ENCODE measurements at regions not wholly inside any gene's neighbourhood (a gene's known extent, or its start where the extent isn't known, plus 50 kb on each side); places are given as distances from the start of the nearest gene placed in this dataset.

- no peak for DNase-seq (ENCODE audit: low read depth in 2 of 2)
Observed at GRCh38 chr21:26739189-26739588, 106.0 kb downstream of the ADAMTS1 start.

DNA sequence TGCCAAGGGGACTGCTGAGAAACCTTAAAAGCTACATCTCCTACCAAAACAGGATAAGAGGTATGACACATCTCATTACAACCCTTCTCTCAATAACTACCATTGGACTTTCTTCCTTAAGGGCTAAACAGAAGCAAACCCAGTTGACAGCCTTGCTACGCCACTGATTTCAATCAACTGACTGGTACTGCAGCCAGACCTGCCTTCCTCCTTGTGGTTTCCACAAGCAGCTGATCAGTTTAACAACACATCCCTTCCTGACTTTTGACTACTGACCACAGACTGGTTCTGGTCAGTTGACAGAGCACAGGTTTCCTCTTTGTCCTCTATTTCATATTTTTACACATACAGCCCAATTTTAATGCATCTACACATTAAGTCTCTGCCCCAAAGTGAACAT lies 108.8 kb downstream of the ADAMTS1 start:
- no peak for DNase-seq (ENCODE audit: low read depth in 2 of 2)

DNA sequence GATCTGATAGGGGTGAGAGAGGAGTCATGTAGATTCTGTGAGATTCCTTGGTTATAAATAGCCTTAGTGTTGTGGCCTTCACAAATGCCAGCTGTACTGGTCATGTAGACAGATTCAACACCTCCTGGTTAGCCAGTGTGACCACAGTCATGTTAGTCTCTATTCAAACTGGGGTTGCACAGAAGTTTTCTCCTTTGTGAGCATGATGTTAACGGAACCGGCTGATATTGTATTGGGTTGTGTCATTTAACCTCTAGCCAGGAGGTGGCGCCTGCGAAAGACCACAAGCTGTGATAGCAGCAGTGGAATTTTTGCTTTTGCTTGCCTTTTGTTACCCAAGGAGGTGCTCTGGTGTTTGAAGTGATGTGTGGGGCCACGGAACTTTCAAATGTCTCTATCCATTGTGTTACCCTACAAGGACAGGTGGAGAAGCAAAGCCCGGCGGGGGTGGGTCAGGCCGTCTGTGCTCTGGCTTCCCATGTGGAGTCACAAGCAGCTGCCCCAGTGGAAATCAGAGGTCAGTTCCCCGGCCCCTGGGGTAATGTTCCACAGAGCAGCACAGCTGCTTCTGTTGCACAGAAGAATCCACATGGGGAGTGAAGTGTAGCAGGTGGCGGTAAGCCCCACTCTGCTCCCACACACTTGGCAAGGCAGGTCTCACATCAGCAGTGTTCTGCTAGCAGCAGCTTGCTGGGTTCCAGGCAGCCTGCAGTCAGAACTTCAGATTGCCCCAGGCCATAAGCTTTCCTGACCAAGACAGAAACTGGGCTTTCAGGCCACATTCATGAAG lies 112.6 kb downstream of the ADAMTS1 start:
- peak in 1 of 2 donors; percentile 4 for DNase-seq (ENCODE audit: low read depth in 2 of 2)

- DNase-seq (ENCODE audit: low read depth in 2 of 2) = no peak
Observed at GRCh38 chr21:26719750-26720149, 125.5 kb downstream of the ADAMTS1 start.

- no peak for DNase-seq (ENCODE audit: low read depth in 2 of 2)
Observed at GRCh38 chr21:26717146-26717739, 128.0 kb downstream of the ADAMTS1 start.

DNA sequence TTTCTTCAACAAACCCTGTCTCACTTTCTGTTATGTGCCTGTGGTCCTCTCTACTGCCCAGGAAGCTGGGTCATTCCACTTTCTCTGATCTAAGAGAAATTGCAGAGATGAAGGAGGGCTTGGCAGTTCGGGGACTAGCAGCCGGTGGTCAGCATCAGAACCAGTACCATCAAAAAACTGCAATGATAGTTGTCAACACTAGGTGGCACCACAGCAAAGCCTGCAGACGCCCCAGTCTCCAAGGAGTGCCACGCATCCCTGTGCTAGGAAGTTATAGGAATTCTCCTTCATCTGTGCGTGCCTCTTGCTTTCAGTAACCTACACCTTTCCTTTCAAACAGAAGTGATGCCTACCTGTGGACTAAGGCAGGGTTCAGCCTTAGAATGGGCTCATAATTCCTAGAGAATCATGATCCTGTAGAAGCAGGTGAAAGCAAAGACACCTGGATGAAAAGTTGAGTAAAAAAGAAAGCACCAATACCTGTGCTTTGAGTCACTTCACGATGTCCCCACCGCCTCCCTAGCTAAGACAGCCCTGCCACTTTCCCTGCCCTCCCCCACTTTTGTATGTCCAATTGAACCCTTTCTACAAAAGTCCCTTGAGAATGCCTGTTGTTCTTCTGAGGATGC lies 129.2 kb downstream of the ADAMTS1 start:
- DNase-seq (ENCODE audit: low read depth in 2 of 2) = peak in 1 of 2 donors; percentile 2

- no peak for DNase-seq (ENCODE audit: low read depth in 2 of 2)
Observed at GRCh38 chr21:26715116-26715515, 130.1 kb downstream of the ADAMTS1 start.

DNA sequence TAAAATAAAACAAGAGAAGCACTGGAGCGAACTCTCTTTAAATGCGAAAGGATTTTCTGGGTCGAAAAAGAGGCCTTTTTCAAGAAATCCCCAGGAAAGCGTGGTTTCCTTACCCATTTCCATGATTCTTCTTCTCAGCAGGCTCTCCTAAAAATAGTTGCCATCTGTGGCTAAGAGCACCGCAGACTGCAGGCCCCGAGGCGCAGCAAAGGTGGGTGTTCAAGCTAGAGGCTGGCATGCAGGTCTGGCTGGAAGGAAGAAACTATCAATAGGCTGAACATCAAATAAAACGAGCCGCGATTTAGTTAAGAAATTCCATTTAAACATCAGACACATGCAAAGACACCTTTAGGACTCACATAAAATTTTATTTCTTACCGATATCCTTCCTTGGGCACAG lies 135.1 kb downstream of the ADAMTS1 start:
- no peak for DNase-seq (ENCODE audit: low read depth in 2 of 2)

GRCh38 chr21:26709090-26709489 lies 136.0 kb upstream of the CYYR1 start:
- DNase-seq (ENCODE audit: low read depth in 2 of 2) = no peak

DNA sequence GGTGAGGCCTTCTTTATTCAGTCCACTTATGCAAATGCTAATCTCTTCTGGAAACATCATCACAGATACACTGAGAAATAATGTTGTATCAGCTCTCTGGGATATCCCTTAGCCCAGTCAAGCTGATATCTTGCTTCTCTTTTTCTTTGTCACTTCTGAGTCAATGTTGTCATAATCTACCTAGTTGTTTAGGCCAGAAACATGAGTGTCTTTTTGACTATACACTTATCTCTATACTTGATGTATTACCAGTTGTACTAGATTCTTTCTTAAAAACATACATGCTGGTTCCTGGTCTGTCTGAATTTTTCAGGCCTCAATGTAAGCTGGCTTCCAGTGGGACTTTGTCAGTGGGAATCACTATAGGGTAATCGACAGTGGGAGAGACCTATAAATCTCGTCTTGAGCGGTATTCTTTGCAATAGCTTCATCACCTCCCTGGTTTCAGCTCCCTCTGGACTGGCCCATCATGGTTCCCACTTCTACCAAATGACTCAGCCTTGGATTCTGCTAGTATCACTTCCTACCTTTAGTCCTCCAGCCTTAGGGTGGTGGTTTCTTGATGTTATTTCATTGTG lies 135.2 kb upstream of the CYYR1 start:
- DNase-seq (ENCODE audit: low read depth in 2 of 2) = no peak

GRCh38 chr21:26707246-26707645 lies 134.2 kb upstream of the CYYR1 start:
- no peak for DNase-seq (ENCODE audit: low read depth in 2 of 2)

DNA sequence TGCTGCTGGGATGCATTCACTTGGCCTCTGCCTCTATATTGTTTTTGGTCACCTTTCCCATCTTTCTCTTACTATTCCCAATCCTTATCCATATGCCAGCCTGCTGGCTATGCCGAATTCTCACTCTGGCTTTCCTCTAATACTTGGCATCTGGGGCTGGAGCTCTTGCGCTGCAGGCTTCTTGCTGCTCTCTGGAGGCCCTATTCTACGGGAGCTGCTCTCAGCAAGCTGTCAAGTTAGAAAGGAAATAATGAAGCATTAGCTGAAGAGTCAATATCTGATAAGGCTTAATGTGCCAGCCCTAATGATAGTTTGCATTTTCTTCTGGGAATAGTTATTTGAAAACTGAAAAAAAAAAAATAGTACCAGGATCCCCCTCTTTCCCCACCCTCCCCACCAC lies 125.3 kb upstream of the CYYR1 start:
- DNase-seq (ENCODE audit: low read depth in 2 of 2) = no peak

- DNase-seq (ENCODE audit: low read depth in 2 of 2) = no peak
Observed at GRCh38 chr21:26691416-26691815, 118.3 kb upstream of the CYYR1 start.

DNA sequence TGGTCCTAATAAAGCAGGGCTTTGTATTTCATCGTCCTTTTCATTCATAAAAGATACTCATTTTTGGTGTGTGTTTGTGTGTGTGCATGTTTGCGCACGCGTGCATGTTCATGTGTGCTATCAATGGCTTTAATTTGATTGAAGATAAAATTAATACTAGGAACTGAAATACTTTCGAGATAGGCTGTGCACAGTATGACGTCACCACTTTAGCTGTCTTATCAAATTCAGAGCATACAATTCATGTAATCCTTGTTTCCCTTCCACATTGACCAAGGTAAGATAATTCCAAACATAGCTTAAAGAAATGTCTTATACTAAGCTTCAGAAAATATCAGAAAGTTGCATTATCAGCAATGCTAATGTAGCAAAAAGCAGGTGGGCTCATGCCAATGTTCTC lies 113.6 kb upstream of the CYYR1 start:
- no peak for DNase-seq (ENCODE audit: low read depth in 2 of 2)

DNA sequence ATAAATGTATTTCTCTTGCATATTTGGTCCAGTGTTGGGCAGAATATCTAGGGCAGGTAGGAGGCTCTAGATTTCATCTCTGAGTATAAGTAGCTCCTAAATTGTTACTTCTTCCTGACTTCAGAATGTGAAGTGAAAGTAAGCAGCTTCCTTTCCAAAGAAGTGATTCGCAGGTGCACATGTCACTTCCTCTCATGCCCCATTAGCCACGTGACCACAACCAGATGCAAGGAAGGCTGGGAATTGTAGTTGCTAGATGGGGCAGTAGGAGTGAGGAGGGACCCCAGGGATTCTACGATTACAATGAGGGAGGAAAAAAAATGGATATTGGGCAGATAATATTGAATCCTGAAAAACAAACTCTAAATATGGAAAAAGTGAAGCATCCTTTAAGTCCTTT lies 113.2 kb upstream of the CYYR1 start:
- peak in 1 of 2 donors; percentile 0 for DNase-seq (ENCODE audit: low read depth in 2 of 2)

DNA sequence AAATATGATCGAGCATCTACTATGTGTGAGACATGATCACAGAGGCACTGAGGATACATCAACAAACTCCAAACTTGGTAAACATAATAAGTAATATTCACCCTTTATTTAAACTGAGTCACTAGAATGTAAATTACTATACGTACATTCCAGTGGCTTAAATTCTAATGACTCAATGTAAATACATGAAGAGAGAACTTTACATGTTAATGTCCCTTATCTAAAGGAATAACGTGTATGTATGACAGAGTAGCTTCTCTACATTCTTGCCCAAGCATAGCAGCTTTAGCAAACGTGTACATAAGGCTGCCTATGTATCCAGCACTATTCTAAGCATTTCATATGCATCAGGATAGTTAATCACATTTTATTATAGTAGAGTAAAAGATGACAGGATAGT lies 111.8 kb upstream of the CYYR1 start:
- no peak for DNase-seq (ENCODE audit: low read depth in 2 of 2)

DNA sequence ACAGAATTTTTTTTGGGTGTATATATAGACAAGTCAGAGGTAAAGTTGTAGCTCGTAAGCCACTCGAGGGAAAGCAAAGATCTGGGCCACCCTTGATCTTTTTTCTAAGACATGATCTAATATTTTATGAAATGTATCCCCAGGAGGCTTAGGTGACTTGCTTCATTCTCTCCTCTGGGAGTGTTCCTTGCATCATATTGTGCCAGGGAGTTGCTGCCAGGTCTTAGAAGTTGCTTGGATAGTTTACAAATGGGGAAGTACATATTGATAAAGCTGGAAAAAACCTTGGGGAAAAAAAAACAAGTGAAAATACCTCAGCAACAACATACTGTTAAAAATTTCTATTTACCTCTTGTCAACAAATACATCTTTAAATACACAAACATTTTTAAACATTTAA lies 110.9 kb upstream of the CYYR1 start:
- DNase-seq (ENCODE audit: low read depth in 2 of 2) = no peak

DNA sequence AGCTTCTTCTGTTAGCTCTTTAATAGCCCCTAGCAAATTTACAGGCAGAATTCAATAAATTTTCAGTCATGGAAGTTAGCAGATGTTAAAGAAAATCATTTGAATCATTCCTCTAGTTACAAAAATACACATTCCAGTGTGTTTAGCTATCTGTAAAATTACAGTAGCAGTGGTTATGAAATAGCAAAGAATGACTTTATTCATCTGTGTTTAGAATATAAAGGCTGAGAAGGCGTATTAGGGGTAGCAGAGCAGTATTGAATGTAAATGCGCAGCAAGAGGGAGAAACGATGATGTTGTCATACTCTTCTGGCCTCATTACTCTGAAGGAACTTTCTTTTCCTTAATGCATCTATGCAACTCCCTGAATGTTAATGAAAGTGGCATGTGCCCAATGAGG lies 106.2 kb upstream of the CYYR1 start:
- no peak for DNase-seq (ENCODE audit: low read depth in 2 of 2)

DNA sequence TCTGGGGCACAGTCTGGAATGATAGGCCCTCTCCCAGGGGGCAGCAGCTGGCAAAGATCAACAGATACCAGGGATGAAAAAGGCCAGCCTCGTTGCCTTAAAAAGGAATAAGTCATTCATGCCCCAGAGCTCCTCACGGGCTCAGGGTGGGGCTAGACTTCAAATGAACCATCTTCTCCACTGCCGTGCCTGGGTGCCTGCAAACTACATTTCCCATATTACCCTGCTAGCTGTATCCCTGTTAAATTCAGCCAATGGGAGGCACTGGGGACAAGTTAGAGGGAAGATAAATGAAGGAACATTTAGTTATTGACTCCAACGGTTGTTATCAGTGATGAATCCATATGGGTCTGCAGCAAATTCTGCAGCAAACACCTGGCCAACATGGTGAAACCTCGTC lies 101.2 kb upstream of the CYYR1 start:
- DNase-seq (ENCODE audit: low read depth in 2 of 2) = no peak

DNA sequence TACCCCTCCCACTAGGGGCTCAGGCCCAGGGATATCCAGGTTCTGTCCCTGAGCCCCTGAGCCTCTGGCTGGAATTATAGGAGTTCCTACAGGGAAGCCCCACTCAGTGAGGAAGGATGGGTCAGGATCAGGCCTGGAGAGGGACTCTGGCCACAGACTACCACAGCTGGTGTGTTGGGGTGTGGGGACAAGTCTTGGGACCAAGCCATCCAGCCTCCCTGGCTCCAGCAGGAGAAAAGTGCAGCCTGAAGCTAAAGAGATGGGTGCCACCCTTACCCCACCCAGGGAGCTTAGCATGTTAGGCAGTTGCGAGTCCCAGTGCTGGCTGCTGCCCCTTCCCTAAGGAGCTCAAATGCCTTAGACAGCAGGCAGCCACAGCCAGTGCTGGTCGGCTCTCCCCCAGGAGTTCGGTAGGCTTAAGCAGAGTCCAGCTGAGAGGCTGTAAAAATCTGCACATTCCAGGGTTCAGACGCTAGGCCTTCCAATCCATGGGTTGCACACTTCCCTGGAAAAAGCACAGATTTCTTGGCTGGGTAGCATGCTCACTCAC lies 96.2 kb upstream of the CYYR1 start:
- no peak for DNase-seq (ENCODE audit: low read depth in 2 of 2)

GRCh38 chr21:26659757-26660156 lies 86.7 kb upstream of the CYYR1 start:
- no peak for DNase-seq (ENCODE audit: low read depth in 2 of 2)

GRCh38 chr21:26659182-26659581 lies 86.1 kb upstream of the CYYR1 start:
- no peak for DNase-seq (ENCODE audit: low read depth in 2 of 2)

- no peak for DNase-seq (ENCODE audit: low read depth in 2 of 2)
Observed at GRCh38 chr21:26655460-26655859, 82.4 kb upstream of the CYYR1 start.

All from activated CD4-positive, alpha-beta T cell treated with anti-CD3 and anti-CD28 coated beads for 24 hours (primary cell).